Globus pallidus (tissue), 1 donor: ENCODE measurements at regions not wholly inside any gene's neighbourhood (a gene's known extent, or its start where the extent isn't known, plus 50 kb on each side); places are given as distances from the start of the nearest gene placed in this dataset.

Source experiments
- DNase-seq: peaks from one replicate; pipeline ENCODE4 v3.0.0-alpha.2; 2015; ENCODE audit warnings: low spot score

- no peak for DNase-seq
These were observed 1101.7 kb upstream of the GHITM start for GRCh38 chr10:83037653-83038052.

- no peak for DNase-seq
These were observed 1100.7 kb upstream of the GHITM start for GRCh38 chr10:83038631-83039030.

GRCh38 chr10:83045731-83046130 lies 1093.6 kb upstream of the GHITM start:
- DNase-seq = no peak

- DNase-seq = no peak
These were observed 1088.5 kb upstream of the GHITM start for GRCh38 chr10:83050815-83051214.

- no peak for DNase-seq
These were observed 1076.4 kb upstream of the GHITM start for GRCh38 chr10:83062871-83063270.

GRCh38 chr10:83073472-83073871 lies 1065.8 kb upstream of the GHITM start:
- no peak for DNase-seq

- DNase-seq = no peak
These were observed 1064.1 kb upstream of the GHITM start for GRCh38 chr10:83075016-83075814.

- DNase-seq = no peak
These were observed 1063.4 kb upstream of the GHITM start for GRCh38 chr10:83075815-83076355.

- DNase-seq = no peak
These were observed 1062.9 kb upstream of the GHITM start for GRCh38 chr10:83076443-83076842.

GRCh38 chr10:83078160-83078559 lies 1061.1 kb upstream of the GHITM start:
- no peak for DNase-seq

GRCh38 chr10:83078645-83079044 lies 1060.7 kb upstream of the GHITM start:
- no peak for DNase-seq

- DNase-seq = no peak
These were observed 1055.5 kb upstream of the GHITM start for GRCh38 chr10:83083831-83084230.

GRCh38 chr10:83089335-83089734 lies 1050.0 kb upstream of the GHITM start:
- no peak for DNase-seq

GRCh38 chr10:83104616-83105015 lies 1034.7 kb upstream of the GHITM start:
- no peak for DNase-seq

- DNase-seq = no peak
These were observed 1030.6 kb upstream of the GHITM start for GRCh38 chr10:83108565-83109333.

GRCh38 chr10:83119346-83119745 lies 1020.0 kb upstream of the GHITM start:
- DNase-seq = no peak

GRCh38 chr10:83122336-83122735 lies 1017.0 kb upstream of the GHITM start:
- DNase-seq = no peak

- no peak for DNase-seq
These were observed 1011.2 kb upstream of the GHITM start for GRCh38 chr10:83127942-83128575.

- DNase-seq = no peak
These were observed 998.5 kb upstream of the GHITM start for GRCh38 chr10:83140811-83141210.

GRCh38 chr10:83142074-83142563 lies 997.2 kb upstream of the GHITM start:
- no peak for DNase-seq

- DNase-seq = no peak
These were observed 994.8 kb upstream of the GHITM start for GRCh38 chr10:83144461-83144860.

GRCh38 chr10:83153714-83154113 lies 985.6 kb upstream of the GHITM start:
- no peak for DNase-seq
